ENCODE measurements at regions not wholly inside any gene's neighbourhood (a gene's known extent, or its start where the extent isn't known, plus 50 kb on each side); places are given as distances from the start of the nearest gene placed in this dataset.

DNA sequence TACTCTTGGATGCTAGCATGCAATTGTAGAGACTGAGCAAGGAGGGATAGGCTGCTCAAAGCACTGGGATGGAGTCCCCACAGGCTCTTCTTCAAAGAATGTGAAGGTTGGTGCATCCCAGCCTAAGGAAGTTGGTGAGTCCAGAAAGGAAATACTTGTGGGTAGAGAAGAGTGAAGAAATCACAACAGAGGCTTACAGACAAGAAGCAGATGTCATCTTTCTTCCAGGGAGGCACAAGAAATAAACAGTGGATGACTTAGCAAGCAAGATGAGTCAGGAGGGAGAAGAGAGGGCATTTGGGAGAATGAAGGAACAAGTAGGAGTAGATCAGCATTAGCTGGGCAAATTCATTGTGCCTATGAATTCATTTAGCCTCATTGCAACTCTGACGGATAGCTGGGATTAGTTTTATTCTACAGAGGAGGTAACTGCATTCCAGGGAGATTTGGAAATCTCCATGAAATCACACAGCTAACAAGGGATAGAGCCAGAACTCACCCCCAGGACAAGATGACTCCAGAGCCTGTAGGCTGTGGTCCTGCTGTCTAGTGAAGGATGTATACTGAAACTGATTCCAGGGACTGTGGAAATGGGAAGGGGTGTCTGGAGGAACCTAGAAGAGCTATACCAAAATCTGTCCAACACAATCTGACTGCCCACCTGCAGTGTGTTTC is 125.8 kb upstream of the SPTLC3 start:
- TF ChIP-seq, protein P1, sequence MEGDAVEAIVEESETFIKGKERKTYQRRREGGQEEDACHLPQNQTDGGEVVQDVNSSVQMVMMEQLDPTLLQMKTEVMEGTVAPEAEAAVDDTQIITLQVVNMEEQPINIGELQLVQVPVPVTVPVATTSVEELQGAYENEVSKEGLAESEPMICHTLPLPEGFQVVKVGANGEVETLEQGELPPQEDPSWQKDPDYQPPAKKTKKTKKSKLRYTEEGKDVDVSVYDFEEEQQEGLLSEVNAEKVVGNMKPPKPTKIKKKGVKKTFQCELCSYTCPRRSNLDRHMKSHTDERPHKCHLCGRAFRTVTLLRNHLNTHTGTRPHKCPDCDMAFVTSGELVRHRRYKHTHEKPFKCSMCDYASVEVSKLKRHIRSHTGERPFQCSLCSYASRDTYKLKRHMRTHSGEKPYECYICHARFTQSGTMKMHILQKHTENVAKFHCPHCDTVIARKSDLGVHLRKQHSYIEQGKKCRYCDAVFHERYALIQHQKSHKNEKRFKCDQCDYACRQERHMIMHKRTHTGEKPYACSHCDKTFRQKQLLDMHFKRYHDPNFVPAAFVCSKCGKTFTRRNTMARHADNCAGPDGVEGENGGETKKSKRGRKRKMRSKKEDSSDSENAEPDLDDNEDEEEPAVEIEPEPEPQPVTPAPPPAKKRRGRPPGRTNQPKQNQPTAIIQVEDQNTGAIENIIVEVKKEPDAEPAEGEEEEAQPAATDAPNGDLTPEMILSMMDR (IDR thresholded peaks at IDR 0.05 in 8 of 11, conservative IDR thresholded peaks at IDR 0.05 in 3 of 11), result no peak
- TF ChIP-seq POLR2AphosphoS5 (IDR thresholded peaks at IDR 0.05), result no peak
